SKM-1 treated with dmso at 0.1 percent for 144 hours (cell line): ENCODE measurements at regions not wholly inside any gene's neighbourhood (a gene's known extent, or its start where the extent isn't known, plus 50 kb on each side); places are given as distances from the start of the nearest gene placed in this dataset.
"Not testable (repeated sequence)": the region's sequence is repeated elsewhere in the genome, so short reads cannot be mapped to it uniquely, and the experiment has no call there.

Experiments
- DNase-seq: peaks from one replicate; lab custom pipeline; 2025; ENCODE audit not compliant: unreplicated experiment; lab: John Stamatoyannopoulos, UW

DNA sequence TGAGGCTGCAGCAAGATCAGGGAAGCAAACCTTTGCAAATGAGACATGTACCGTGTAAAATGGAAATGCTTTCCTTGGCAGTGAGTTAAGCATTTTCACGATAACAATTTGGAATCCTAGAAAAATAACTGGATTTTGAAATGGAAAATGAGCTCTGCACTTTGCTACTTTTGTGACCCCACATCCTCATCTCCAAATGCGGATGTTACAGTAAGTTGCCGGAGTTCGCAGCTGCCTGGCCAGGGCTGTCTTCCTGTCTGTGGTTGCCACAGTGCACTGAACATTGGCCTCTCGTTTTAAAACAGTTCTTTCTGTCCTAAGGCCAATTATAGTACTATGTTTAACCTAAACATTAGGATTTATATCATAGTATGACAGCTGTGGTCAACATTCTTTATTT is 136.2 kb upstream of the FZD8 start:
- no peak for DNase-seq

DNA sequence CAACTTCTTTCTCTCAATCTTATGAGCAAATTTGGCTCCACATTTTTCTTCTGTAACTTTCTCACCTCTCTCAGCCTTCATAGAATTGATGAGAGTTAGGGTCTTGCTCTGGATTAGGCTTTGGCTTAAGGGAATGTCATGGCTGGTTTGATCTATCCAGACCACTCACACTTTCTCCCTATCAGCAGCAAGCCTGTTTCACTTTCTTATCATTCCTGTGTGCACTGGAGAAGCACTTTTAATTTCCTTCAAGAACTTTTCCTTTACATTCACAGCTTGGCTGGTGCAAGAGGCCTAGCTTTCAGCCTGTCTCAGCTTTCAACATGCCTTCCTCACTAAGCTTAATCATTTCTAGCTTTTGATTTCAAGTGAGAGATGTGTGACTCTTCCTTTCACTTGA is 134.5 kb upstream of the FZD8 start:
- DNase-seq = not testable (repeated sequence)

DNA sequence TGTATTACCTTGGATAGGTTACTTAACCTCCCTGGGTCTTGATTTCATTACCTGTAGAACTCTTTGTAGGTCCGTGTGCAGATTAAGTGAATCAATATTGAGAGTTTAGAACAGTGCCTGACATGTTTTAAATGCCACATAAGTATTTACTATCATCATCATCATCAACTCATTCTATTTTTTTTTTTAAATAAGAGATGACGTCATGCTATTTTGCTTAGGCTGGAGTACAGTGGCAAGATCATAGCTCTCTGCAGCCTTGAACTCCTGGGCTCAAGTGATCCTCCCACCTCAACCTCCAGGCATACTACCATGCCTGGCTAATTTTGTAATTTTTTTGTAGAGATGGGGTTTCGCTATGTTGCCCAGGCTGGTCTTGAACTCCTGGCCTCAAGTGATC is 132.0 kb upstream of the FZD8 start:
- DNase-seq = no peak

DNA sequence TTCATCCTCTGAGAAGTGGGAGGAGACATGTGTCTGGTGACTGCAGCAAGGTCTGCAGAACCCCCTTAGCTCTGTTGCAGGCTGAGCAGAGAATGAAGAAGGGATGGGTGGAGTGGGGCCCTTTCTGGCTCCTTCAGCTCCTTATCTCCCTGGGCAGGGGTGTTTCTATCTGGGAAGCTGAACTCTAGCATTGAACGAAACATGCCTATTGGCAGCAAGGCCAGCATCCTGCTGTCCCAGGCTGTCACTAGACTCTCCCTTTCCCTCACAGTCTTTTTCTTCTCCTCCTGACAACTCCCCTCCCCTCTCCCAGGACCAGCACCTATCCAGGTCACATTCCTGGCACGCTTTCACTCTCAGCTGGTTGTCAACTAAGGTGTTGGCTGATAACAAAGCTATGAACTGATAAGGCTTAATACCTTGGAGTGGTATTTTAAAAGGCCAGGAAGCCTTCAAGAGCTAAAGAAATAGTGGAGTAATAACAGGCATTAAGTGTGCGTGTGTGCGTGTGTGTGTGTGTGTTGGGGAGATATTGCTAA is 128.8 kb upstream of the FZD8 start:
- no peak for DNase-seq

DNA sequence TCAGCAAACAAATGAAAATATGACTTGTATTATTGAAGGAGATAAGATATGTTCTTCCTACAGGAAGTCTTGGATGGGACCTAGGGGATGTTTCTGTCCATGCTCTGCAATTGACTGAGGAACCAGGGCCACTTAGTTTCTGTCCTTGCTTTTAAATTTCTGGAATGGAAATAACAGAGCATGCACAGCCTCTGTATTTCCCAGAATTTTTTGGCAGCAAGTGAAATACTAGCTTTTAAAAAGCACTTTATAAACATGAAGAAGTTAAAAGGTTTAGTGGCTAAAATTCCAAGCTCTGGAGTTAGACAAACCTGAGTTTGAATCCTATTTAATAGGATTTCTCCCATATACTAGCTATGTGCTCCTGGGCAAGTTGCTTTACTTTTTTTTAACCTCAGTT is 127.7 kb upstream of the FZD8 start:
- DNase-seq = no peak

GRCh38 chr10:35768731-35769130 is 126.6 kb upstream of the FZD8 start:
- no peak for DNase-seq

DNA sequence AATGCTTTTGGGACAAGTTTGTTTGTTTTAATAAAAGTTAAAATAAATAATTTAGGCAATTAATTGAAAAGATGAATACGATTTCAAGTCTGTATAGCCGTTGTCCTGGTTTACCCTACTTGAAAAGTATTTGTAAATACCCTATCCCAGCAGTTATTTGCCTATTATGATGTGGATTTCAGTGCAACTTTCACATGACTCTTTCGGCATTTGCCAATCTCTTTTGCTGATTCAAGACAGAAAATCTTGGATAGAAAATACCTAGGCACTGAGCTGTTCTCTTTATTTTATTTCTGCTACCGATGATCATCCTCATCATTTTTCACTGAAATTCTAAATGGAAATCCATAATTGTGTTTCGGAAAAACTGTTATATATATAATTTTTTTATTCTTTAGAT is 125.9 kb upstream of the FZD8 start:
- no peak for DNase-seq

GRCh38 chr10:35765996-35766395 is 123.9 kb upstream of the FZD8 start:
- DNase-seq = no peak

- no peak for DNase-seq
These were observed 123.0 kb upstream of the FZD8 start for GRCh38 chr10:35765066-35765527.

DNA sequence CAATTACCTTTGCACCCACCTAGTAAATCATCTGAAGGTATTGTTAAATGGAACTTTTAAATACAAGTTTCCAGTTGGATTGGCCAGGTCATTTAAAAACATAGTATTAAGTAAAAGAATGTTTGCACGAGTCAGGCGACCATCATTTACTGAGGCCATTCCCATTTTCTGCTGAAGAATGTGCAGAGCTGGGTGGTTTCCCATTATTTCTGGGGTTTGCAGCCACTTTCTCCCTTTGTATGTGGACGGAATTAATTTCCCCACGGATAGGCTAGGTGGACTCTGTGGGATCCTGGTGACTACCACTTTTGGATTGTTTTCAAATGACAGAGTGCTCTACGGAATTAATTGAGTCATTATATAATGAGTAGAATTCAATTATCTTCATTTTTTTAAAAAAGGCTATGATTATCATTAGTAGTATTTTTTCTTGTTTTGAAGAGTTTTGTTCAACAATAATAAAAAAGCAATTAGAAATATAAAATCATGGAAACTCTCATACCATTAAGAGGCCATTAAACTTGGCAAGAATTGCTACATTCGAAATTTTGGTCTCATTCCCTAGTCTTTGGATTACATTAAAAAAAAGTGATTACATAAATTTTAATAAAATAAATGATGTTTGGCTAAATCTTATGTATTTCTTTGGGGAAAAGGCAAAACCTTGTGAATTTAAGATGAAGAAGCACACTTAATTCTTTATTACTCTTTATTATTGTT is 120.4 kb upstream of the FZD8 start:
- DNase-seq = no peak

GRCh38 chr10:35758076-35758475 is 116.0 kb upstream of the FZD8 start:
- no peak for DNase-seq

GRCh38 chr10:35754519-35754918 is 112.4 kb upstream of the FZD8 start:
- no peak for DNase-seq

- DNase-seq = no peak
These were observed 110.7 kb upstream of the FZD8 start for GRCh38 chr10:35752469-35753461.

- no peak for DNase-seq
These were observed 109.3 kb upstream of the FZD8 start for GRCh38 chr10:35751347-35751746.

- DNase-seq = no peak
These were observed 107.1 kb upstream of the FZD8 start for GRCh38 chr10:35749230-35749629.

- DNase-seq = no peak
These were observed 103.7 kb upstream of the FZD8 start for GRCh38 chr10:35745617-35746403.

DNA sequence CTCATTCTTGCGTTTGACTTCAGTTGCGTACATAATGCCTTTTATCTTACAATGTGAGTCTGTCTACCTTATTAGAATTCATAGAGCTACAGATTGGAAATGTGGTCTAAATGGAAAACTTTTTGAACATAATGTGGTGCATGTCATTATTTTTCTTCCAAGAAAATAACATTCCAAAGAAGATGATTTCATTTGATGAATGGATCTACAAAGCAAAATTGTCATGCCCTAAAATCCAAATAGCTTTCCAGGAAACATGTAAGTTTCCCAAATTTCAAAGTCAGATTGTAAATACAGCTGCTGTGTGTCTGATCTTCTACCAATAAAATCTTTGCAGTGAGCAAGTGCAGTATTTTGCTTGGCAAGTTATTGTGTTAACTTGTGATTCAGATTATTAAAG is 101.8 kb upstream of the FZD8 start:
- no peak for DNase-seq

- DNase-seq = no peak
These were observed 101.3 kb upstream of the FZD8 start for GRCh38 chr10:35743351-35743750.

GRCh38 chr10:35739998-35740397 is 97.9 kb upstream of the FZD8 start:
- DNase-seq = no peak

GRCh38 chr10:35735412-35735811 is 93.3 kb upstream of the FZD8 start:
- no peak for DNase-seq

GRCh38 chr10:35731828-35732227 is 89.7 kb upstream of the FZD8 start:
- DNase-seq = no peak
